ENCODE measurements at regions not wholly inside any gene's neighbourhood (a gene's known extent, or its start where the extent isn't known, plus 50 kb on each side); places are given as distances from the start of the nearest gene placed in this dataset.

GRCh38 chr3:64958199-64958843 is 270.5 kb upstream of the ADAMTS9 start:
- no peak for TF ChIP-seq CTCF (IDR thresholded peaks at IDR 0.05; ENCODE audit: insufficient read depth, low read depth, low read length, missing control alignments)
- H3K4me3 ChIP-seq (ENCODE audit: low read length) = no peak overlapping the region
- no peak for DNase-seq (ENCODE audit: low read depth)

GRCh38 chr3:64957408-64958198 is 269.8 kb upstream of the ADAMTS9 start:
- TF ChIP-seq CTCF (IDR thresholded peaks at IDR 0.05; ENCODE audit: insufficient read depth, low read depth, low read length, missing control alignments) = no peak
- H3K4me3 ChIP-seq (ENCODE audit: low read length) = no peak overlapping the region
- no peak for DNase-seq (ENCODE audit: low read depth)

DNA sequence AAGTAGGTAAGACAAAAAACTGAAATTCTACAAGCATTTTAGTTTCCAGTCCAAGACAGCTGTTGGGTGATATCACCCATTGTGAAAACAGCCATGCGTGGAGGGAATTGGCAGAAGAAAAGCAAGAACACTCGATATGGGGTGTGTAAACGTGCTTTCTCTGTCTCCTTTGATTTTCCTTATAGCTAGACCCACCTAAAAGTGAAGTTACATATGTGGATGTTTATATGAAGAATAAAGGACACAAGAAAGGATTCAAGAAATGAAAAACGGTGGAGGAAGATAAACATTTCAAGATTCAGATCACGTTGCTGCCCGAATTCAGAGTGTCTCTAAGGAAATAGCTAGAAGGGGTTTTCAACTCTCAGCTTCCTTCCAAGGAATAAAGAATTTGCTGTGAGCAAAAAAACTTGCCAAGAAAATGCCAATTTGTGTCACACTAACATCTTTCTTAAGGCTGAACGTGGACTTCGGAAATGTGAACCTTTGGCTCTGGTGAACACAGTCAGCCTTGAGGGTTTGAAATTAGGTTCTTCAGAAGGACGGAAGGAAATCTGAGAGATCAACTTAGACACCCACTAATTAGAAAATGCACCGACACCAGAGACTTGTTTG is 269.0 kb upstream of the ADAMTS9 start:
- DNase-seq (ENCODE audit: low read depth) = no peak
- no peak for TF ChIP-seq CTCF (IDR thresholded peaks at IDR 0.05; ENCODE audit: insufficient read depth, low read depth, low read length, missing control alignments)

DNA sequence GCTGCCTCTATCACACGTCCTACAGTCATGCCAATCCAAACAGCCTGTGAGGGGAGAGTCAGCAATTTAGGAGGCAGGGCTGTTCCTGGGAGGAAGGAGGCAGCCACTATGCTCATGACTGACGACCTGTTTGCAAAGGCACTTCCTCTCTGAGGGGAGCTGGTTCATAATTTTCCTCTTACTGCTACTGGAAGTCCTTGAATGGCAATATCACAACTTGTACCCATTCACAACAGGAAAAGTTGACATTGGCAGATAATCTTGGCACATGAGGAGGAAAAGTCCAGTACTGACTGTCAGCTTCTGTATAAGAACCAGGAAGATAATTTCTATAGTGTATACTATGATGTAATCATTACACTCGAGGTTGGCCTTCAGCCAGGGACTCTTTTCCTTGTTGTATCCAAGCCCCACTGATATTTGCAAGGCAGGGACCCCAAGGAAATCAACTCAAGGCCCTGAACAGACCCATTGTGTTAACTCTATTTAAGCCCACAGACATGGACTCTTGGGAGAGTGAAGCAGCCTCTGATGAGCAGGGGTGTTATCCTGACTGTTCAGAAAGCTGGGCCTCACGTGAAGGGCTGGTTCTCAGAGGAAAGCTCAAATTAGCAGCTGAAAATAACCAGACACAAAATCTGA is 267.3 kb upstream of the ADAMTS9 start:
- H3K4me3 ChIP-seq (ENCODE audit: low read length) = no peak overlapping the region
- no peak for TF ChIP-seq CTCF (IDR thresholded peaks at IDR 0.05; ENCODE audit: insufficient read depth, low read depth, low read length, missing control alignments)
- peak; percentile 28 for DNase-seq (ENCODE audit: low read depth)

More for the DNA sequence above, 269.0 kb upstream of the ADAMTS9 start:
- H3K4me3 ChIP-seq (ENCODE audit: low read length) = no peak overlapping the region

DNA sequence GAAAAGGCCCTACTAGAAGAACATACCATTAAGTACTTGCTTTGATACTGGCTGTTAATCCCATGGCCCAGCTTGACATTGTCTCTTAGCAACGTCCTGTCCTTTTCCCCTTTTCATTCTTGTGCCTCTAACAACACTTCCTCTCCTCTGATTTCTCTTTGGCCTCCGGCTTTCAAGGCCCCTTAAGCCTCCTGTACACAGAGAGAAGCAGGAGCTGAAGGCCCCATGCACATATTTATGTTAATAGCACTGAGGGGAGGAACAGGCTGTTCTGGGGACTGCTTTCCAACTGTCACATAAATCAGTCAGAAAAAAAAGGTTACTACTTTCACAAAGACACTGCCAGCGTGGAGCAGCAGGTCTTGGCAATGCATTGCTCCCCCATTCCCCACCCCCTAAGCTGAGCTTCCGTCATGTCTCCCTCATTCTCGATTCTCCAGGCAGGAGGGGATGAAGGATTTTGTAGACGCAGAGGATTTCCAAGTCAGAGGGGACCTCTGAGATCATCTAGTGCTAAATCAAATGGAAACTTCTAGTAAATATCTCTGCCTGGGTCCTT is 257.4 kb upstream of the ADAMTS9 start:
- no peak overlapping the region for H3K4me3 ChIP-seq (ENCODE audit: low read length)
- no peak for TF ChIP-seq CTCF (IDR thresholded peaks at IDR 0.05; ENCODE audit: insufficient read depth, low read depth, low read length, missing control alignments)
- DNase-seq (ENCODE audit: low read depth) = no peak

- H3K4me3 ChIP-seq (ENCODE audit: low read length) = no peak overlapping the region
- TF ChIP-seq CTCF (IDR thresholded peaks at IDR 0.05; ENCODE audit: insufficient read depth, low read depth, low read length, missing control alignments) = no peak
- no peak for DNase-seq (ENCODE audit: low read depth)
Measured at GRCh38 chr3:64943866-64944265, 256.1 kb upstream of the ADAMTS9 start.
